ENCODE measurements at regions not wholly inside any gene's neighbourhood (a gene's known extent, or its start where the extent isn't known, plus 50 kb on each side); places are given as distances from the start of the nearest gene placed in this dataset.
"Not testable (repeated sequence)": the region's sequence is repeated elsewhere in the genome, so short reads cannot be mapped to it uniquely, and the experiment has no call there.

DNA sequence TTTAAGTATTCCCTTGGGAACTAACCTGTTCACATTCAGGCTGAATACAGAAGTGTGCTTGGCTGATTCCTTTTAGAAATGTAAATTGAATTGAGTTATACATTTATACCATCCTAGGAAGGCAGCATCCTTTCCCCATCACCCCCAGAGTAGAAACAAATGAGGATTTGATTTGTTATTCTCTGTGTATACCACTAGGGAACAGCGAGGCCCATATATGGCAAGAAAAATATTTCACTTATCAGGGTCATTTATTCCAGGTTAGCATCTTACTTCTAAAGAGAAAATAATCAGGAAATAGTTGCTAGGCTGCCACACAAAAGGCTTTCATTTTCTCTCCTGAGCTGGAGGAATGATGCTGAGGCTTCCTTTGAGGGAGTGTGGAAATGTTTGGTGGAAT, 516.9 kb downstream of the PIK3C3 start:
- no peak for DNase-seq (ENCODE audit: low spot score)

DNA sequence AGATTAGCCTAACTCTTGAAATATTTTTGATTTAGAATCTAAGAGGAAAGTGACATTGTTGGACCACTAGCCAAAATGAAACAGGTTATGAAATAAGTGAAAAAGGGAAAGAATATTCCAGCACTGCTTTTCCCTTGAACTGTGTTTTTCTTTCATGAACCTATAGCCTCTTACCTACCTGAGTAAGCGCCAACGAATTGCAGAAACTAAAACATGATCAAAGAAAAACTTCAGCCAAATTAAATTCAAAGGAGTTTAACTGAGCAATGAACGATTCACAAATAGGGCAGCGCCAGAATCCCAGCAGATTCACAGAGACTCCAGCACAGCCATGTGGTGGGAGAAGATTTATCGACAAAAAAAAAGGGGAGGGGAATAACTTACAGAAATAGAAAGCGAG, 518.6 kb downstream of the PIK3C3 start:
- DNase-seq (ENCODE audit: low spot score), result no peak

DNA sequence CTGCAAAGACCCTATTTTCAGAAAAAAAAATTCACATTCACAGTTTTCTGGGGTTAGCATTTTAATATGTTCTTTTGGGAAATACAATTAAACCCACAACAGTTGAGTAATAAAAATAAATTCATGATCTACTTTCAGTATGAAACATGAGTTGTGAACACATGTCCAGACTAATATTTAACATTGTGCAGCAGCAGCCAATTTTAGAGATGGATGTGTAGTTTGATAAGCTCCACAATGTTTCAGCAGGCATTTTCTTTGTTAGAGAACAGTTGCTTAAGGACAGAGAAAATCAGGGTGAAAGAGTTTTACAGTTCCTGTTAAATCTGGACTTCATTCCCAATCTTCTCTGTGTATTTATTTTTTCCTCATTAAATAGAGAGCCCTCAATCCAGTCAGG, 519.5 kb downstream of the PIK3C3 start:
- no peak for DNase-seq (ENCODE audit: low spot score)

DNA sequence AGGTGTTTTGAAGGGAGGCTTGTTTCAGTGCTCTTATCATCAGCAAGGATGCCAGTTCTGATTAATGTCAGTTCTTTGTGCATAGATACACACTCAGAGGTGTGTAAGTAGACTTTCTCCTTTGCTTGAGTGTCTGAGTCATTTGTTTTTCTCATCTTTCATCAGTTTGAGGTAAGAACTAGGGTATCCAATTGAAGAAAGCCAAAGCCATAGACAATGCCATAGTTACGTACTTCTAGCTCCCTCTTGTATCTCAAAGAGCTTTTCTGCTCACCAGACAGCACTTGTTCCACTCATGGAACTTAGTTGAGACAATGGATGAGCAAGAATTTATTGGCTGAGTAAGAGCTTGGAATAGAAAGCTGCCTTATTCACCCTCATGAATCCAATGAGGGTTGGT, 520.1 kb downstream of the PIK3C3 start:
- DNase-seq (ENCODE audit: low spot score), result no peak

DNA sequence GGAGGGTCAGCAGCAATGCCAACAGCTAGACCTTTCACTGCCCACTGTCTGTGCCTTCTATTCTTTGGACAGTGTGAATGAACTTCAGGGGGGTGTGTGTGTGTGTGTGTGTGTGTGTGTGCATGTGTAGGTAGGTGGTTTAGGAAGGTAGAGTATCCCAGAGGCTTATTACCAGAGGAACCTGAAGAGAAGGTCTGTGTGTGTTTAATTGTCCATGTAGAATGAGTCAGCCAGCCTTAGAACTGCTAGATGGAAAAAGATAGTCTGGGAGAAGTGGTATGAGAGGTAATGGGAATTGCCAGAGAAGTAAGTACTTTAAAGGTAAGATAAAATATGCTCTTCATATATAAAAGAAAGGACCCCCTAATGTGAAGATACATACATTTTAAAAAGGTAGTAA, 522.2 kb downstream of the PIK3C3 start:
- DNase-seq (ENCODE audit: low spot score), result no peak

DNA sequence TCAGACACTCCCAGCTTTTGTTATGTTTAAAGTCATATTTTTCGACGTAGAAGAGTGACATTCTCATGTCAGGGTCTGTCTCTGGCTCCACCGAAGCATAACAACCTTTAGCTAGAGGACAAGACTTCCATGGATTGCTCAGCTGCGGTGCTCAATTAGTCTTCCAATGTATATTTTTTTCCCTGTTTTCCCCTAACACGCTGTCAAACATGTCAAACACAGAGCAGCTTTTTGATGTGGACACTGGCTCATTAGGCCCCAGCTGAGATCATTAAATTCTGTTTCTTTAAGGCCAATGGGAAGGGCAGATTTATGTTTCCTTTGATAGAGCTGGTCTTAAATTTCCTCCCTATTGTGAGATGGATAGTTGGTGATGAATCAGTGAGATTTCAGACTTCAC, 525.4 kb downstream of the PIK3C3 start:
- no peak for DNase-seq (ENCODE audit: low spot score)

DNA sequence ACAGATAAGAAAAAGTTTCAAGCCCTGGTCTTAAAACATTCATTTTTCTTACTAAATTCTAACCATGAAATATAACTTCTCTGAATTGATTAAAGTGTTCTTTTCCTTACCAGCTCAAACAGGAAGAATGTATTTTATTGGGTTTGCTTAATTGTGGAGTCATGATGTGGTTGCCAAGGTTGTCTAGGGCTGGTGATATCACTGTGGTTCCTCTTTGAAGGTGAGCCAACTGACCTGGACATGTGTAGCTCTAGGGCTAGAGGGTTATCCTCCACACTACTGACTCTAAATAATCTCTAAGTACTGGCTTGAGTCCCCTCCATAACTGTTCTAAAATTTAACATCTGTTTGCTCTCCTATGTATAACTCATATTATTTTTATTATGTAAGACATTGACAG, 529.6 kb downstream of the PIK3C3 start:
- no peak for DNase-seq (ENCODE audit: low spot score)

DNA sequence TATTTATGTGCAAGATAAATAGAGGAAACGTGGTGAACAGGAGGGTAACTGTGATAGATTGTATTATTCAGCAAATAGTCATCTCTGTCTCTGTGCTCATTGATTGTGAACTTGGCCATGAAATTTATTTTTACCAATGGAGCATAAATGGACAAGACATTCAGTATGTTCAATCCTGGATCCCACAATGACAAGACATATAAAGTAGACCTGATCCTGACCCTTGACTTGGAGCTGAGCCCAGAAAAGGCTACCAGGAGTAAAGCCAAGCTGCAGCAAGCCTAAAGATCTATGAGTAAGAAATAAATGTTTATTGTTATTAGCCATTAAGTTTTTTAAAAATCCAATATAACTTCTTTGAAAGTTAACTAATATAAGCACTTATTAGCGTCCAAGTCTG, 531.2 kb downstream of the PIK3C3 start:
- no peak for DNase-seq (ENCODE audit: low spot score)

DNA sequence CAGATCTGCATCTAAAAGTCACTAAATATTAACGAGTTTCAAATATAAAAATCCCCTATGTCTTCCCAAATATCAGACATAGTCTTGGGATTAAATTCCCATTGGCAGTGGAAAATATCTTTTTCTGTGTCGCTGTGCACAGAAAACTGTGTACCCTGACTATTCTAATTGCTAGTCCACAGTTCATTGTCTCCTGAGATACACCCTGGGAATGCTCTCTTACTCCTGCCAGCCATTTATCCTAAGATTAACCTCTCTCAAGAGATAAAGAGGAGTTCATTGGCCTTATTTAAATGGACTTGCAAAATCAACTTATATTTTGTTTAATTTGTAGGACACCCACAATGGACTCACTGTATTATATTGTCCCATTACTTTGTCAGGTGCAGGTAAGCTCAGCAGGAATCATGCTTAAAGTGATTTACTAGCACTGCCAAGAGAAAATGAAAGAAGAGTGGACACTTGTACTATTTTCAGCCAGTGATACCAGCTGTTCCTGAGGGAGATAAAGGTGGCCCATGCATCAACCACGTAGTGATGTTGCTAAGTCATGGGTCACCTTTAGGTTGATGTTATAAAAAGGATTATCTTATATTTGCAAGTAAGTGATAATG, 553.8 kb downstream of the PIK3C3 start:
- DNase-seq (ENCODE audit: low spot score), result no peak

DNA sequence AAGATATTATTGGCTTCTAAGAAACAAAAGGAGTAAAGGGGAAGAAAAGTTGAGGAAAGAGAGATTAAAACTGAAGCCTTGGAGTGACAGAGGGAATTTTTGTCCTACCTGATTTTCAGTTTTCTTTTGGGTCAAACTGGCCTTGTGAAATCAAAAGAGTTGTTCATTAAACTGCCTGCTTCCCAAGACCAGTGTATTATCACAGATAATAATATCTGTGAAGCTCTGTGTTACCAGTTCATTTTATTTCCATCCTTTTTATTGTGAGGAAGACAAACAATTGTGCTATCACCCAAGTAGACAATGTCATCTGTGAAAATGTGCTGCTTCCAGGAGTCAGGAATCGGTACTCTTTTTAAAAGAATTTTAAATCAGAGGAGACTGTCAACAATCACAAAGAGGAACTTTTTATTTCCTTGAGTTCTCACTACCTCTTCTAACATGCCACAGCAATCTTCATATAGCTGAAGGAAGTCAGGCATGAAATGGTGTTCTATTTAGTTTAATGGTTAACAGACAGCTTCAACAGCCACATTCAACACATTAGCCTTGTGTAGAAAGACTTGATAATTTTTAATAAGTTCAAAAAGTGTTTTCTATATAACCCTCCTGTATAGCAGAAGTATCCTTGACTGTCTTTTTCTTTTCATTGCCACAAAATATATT, 554.8 kb downstream of the PIK3C3 start:
- no peak for DNase-seq (ENCODE audit: low spot score)

DNA sequence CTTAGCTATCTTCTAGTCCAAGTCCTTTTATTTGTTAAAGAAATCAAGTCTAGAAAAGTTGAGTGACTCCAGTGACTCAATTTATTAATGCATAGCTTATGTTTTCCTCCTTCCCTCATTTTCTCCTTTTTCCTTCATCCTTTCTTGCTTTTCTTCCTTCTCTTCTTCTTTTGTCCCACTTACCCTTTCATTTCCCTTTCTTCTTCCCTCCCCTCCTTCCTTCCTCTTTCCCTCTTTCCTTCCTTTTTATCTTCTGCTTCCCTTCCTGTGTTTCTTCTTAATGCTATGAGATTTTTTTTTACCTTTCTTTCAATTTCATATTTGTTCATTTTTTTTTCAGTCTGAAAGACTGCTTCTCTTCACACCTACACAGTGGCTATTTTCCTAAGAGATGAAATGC, 555.5 kb downstream of the PIK3C3 start:
- no peak for DNase-seq (ENCODE audit: low spot score)

DNA sequence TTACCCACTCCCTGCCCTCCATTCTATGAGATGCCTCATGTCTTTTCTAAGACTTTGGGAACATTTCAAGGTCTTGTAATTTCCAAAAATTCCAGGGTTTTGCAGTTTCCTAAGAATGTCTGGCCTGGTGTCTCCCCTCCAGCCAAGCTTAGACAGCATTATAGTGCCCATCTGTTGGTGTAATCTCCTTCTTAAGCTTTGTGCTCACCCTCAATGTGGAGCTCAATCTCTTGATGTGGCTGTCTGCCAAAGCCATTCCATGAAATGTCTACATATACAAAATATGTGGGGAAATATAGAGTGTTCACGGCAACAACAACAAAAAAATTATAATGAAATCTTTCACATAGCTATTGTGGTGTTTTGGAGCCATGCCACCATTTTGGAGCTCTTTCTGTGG, 558.4 kb downstream of the PIK3C3 start:
- no peak for DNase-seq (ENCODE audit: low spot score)

DNA sequence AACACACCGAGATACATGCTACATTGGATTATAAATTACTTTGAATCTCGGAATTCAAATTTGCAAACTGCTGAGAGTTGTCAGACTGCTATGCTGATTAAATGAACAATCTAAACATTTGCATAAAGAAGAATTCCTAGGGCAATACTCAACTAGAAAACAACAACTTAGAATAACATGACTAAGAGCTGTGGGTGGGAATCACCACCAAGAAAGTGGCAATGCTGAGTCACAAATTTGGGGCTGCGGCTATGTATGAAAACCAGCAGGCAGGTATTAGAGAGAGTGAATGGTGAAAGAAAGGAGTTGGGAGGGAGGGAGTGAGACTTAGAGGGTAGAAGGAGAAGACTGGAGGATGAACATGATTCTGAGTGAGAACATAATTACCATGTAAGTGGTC, 559.5 kb downstream of the PIK3C3 start:
- DNase-seq (ENCODE audit: low spot score), result no peak

DNA sequence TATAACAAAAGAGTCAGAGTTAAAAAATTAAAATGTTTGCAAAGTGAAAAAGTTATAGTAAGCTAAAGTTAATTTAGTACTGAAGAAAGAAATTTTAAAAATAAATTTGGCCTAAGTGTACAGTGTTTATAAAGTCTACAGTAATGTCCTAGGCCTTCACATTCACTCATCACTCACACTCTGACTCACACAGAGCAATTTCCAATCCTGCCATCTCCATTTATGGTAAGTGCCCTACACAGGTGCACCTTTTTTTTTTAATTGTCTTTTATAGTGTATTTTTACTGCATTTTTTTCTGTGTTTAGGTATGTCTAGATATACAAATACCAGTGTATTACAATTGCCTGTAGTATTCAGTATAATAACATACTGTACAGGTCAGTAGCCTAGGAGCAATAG, 562.9 kb downstream of the PIK3C3 start:
- no peak for DNase-seq (ENCODE audit: low spot score)

DNA sequence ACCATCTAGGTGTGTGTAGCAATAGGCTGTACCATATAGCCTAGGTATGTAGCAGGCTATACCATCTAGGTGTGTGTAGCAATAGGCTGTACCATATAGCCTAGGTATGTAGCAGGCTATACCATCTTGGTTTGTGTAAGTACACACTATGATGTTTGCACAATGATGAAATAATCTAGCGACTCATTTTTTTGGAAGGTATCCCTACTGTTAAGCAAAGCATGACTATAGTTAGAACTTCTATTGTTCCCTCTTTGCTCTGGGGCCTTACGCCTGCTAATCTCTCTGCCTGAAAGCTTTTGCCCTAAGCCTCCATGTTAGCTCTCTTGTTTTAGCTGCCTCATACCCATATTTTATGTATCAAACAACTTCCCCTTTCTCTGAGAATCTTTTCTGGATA, 563.3 kb downstream of the PIK3C3 start:
- not testable (repeated sequence) for DNase-seq (ENCODE audit: low spot score)

DNA sequence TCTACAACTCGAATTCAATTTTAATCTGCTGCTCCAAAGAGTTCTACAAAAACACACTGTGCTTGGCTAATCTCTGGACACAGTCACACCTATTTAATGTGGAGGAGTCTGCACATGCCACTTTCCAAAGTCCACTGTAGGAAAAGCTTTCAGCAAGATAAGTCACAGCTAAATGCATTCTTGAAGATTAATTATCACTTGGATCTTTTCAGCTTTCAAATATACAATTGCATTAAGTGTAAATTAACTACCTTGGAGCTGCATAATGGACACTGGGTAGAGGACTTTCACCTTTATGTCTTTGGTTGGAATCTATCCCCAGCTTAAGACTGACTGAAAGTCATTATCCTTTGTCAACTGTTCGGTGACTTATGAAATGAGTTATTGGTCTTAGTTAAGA, 565.1 kb downstream of the PIK3C3 start:
- peak; percentile 26 for DNase-seq (ENCODE audit: low spot score)

DNA sequence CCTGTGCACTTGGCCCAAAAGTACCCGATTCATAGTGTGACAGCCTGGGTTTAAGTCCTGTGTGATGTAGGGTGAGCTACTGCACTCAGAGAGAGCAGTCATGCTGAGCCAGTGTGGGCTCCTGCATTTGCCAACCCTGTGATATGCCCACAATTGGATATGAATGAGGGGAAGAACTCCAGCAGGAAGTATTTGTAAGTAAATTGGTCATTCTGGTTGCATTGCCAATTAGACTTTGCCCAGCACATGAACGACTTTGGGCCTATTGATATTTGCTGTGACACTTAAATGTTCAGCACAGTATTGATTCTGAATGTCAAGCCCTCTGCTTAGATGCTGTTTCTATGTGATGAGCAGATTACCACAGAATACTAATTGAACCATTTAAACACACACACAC, 570.9 kb downstream of the PIK3C3 start:
- DNase-seq (ENCODE audit: low spot score), result peak; percentile 21

DNA sequence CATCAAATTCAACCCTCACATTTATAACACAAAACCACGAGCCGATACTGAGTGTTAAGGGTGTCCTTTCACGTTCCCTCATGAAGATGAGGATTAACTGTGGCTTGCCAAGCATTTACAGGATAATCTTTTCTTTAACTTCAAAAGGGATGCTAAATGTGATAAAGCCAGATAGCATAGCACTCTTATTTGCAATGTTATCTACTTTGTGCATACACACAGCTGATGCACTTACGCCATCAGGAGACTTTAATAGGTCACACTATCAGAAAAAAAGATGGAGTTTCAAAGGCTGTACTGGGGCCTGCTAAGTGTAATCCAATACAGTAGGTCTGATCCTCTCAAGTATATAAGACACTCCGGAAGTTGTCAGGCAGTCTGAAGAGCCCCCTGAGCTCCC, 572.7 kb downstream of the PIK3C3 start:
- no peak for DNase-seq (ENCODE audit: low spot score)

DNA sequence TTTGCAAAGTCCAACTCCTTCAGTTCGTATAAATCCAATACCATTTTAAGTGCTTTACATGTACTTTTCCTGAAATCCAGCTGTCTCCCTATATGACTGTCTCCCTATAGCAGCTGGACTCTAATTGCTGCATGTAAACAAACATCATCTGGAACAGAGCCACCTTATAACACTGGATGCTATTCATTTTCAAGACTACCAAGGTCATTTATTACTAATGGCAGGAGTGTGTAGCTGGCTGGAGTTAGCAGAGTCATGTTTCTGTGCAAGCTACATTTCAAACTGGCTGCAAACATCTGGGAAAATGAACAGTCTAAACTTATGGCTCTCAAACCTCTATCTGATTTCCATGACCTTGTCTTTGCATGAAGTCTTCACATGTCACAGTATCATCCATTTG, 575.2 kb downstream of the PIK3C3 start:
- DNase-seq (ENCODE audit: low spot score), result no peak

DNA sequence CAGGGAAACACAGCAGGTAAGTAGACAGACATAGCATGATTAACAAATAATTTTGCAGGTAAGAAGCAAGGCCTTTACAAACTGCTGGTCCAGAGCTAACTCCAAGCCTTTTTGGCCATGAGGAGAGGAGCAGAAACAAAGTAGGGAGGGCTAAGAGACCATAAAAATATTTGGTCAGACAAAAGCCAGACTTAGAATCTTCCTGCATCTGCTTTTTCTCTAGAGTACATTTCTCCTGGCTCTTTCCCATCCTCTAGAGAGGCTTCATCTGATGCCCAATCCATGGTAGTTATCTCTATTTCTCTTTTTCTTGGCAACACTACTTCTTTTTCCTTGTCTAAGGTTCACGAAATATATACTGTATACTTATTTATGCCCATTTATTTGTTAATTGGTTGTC, 577.1 kb downstream of the PIK3C3 start:
- DNase-seq (ENCODE audit: low spot score), result no peak

DNA sequence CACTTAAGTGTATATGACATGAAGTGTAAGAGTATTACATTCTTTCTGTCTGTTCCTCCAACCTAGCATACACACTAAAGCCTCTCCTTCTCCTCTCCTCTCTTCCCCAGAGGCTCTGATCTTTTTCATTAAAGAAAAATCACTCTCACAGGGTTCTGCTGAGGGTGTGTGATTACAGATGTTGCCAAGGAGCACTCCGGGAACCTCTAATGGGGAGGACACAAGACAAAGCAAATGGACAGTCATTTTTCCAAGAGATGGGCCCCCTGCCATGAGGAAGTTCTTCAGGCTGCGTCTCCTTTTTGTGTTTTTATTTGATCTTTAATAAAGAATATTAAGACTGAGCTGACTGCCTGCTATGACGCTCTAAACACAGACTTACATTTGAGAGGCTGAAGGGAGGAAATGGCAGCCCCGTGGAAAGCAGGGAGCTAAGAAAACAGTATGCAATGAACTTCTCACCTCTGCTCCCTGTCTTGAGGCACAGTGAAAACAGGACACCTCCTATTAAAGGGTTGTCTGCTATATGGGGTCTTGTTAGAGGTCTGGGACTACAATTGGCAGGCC, 578.1 kb downstream of the PIK3C3 start:
- no peak for DNase-seq (ENCODE audit: low spot score)

DNA sequence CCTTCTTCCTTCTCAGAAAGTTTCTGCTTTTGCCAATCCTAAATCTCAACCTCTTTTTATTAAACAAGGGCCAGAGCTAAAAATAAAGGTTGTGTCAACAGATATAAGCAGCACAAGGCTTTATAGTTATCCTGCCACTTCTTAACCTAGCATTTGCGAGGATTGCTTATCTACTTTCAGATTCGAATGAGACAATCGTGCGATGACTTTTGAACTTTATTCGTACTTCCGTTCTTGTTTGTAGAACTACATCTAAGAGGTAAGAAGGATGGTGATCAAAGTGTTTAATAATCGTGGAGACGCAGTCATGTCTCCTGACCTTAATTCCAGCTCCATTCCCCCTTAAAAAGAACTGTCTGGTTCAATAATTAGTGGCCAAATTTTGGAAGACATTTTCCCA, 578.6 kb downstream of the PIK3C3 start:
- no peak for DNase-seq (ENCODE audit: low spot score)

DNA sequence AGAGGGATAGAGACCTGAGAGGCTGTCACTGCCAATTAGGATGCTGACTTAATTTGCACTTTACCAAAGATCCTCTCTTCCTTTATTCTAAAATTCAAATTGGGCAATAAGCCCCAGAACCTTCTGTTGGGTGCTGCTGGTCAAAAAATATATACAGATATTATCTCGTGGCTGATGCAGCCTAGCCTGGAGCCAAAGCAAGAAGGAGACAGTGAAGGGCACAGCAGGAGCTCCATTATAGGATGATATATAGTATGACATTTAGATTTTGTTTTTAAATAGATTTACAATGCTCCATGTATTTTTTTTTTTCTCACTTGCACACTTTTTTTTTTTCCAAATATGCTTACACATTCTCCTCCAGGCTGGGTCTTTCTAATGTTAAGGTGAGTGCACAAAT, 579.3 kb downstream of the PIK3C3 start:
- DNase-seq (ENCODE audit: low spot score), result no peak

DNA sequence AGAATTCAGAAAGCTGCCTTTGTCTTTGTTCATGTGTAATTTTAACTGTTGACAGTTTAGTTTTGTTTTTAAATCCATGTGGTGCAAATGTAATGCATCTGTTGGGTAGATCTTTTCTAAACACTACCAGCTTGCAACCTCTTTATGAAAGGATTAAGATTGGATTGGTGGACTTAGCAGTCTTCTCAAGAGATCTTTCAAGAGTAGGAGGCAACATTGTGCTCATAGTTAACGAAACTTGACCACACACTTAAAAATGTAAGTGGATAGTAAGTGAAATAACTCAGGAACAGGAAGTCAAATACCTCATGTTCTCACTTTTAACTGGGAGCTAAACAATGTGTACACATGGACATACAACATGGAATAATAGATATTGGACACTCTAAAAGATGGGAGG, 579.0 kb downstream of the RIT2 start:
- no peak for DNase-seq (ENCODE audit: low spot score)

All from HT-29 (cell line).